ENCODE measurements at regions not wholly inside any gene's neighbourhood (a gene's known extent, or its start where the extent isn't known, plus 50 kb on each side); places are given as distances from the start of the nearest gene placed in this dataset.

DNA sequence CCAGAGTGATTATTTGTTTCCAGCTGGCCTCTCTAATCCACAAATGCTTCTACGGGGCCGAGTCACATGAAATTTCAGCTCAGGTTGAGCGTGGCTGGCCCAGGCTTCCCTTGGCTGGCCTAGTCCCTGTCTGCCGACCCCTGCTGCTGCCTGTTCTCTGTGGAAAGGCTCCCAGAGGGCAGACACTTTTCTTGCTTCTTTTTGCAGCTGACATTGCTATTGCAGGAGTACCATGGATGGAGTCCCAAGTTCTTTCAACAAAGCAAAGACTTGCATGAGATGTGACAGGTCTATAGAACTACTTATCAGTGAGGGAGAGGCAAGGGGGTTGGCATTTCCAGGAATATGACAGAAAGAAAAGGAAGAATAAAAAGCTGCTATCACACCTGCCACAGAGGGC is 287.4 kb upstream of the ARRDC3 start:
- TF ChIP-seq, protein P1, sequence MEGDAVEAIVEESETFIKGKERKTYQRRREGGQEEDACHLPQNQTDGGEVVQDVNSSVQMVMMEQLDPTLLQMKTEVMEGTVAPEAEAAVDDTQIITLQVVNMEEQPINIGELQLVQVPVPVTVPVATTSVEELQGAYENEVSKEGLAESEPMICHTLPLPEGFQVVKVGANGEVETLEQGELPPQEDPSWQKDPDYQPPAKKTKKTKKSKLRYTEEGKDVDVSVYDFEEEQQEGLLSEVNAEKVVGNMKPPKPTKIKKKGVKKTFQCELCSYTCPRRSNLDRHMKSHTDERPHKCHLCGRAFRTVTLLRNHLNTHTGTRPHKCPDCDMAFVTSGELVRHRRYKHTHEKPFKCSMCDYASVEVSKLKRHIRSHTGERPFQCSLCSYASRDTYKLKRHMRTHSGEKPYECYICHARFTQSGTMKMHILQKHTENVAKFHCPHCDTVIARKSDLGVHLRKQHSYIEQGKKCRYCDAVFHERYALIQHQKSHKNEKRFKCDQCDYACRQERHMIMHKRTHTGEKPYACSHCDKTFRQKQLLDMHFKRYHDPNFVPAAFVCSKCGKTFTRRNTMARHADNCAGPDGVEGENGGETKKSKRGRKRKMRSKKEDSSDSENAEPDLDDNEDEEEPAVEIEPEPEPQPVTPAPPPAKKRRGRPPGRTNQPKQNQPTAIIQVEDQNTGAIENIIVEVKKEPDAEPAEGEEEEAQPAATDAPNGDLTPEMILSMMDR (conservative IDR thresholded peaks at IDR 0.05 in 1 of 2, IDR thresholded peaks at IDR 0.05 in 1 of 2; ENCODE audit: extremely low read depth in 1 of 2, insufficient read depth in 1 of 2, low read depth in 1 of 2, low read length in 2 of 2), result no peak
- TF ChIP-seq EZH2 (IDR thresholded peaks at IDR 0.05; ENCODE audit: borderline replicate concordance, low read length), result no peak
